GM19438 (cell line): ENCODE measurements at regions not wholly inside any gene's neighbourhood (a gene's known extent, or its start where the extent isn't known, plus 50 kb on each side); places are given as distances from the start of the nearest gene placed in this dataset.
"Not testable (repeated sequence)": the region's sequence is repeated elsewhere in the genome, so short reads cannot be mapped to it uniquely, and the experiment has no call there.

Source experiments
- ATAC-seq: cut with Tn5 transposase; IDR thresholded peaks from one replicate; pipeline ENCODE4 v1.9.1; 2021; ENCODE audit warnings: low read depth; ENCODE audit not compliant: unreplicated experiment

DNA sequence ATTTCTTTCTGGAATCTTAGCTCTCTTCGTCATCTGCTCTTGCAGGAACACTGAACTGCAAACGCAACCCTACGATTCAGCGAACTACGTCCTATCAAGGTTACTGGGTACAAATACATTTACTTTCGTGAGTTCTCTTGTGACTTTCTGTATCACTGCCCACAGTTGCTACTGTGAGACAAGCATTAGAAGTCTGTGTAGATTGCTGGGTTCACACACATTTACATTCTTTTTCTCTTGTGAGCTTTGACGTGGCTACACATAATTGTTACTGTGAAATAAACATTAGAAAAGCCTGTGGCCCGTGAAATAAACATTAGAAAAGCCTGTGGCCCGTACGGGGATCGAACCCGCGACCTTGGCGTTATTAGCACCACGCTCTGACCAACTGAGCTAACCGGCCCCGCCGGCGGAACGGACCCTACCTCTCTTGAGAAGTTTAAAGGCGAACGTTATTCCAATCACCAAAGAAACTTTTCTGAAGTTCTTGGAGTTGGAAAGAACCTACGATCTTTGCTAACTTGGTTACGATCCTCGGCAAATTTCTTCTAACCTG is 61.2 kb upstream of the ZNF322 start:
- ATAC-seq: not testable (repeated sequence)

DNA sequence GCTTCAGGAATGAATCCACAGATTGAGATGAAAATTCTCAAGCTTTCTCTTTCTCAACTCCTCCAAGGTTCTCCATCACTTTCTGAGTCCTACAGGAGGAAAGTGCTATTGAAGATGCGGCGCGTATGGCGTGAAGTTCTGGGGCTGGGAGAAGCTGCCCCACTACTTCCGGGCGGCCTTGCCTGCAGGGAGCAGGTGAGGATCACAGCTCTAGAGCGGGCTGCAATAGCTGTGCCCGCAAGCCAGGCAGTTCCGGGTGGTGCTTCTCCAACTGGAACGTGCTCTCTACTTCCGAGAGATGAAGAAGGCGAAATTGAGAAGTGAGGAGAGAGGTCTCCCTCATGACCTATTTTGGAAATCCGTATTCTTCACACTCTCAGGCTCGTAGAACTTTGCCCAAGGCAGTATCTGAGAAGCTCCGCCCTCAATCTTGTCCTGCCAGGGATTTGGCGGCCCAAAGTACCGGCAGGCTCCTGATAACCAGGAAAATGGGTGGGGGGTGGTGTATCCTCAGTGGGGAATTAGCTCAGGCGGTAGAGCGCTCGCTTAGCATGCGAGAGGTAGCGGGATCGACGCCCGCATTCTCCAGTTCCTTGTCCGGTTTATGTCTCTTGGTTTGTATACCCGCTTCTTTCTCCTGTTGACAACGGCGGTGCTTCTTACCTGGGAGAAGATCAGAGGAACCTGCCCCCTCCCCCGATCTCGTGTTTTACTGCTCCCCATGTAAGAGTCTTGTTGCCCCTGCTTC is 70.6 kb upstream of the ZNF322 start:
- not testable (repeated sequence) for ATAC-seq

DNA sequence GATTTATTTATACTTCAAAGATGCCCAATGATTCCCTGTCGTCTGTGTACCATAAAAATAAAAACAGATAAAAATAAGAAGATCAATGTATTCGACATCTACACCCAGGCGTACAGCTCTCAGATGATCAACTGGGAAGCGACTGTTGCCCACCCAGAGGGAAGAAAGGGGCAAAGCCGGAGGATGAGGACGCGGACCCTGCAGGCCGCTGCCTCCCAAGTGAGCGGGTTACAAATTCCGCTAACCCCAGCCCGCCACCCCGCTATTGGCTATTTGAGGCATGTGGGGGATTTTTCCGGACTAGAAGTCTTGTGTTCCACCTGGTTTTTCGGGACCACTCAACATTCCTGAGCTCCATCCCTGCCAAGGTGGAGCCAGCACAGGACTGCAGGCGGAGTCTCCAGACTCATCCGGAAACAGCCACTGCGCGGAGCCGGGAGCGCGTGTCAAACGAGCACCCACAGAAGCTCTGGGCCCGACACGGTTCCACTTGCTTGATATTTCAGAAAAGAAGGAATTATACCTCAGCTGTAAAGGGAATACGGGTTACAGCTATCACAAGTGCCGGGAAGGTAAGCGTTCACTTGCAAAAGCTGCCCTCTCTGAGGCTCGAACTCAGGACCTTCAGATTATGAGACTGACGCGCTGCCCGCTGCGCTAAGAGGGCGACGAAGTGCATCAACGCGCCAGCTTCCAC is 75.4 kb upstream of the ZNF322 start:
- ATAC-seq: not testable (repeated sequence)

DNA sequence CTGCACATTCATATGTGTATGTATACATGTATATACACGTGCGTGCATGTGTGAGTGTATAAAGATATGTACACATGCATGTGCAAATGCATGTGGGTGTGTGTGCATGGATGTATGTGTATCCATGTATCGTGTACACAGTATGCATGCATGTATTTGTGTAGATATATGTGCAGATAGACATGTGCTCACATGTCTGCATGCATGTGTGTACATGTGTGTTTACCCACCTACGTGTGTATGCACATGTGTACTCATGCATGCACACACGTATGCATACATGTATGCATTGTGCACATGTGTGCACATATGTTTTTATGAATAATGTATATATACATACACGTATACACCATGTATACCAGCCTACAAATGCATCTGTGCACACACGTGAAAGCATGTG is 80.3 kb upstream of the ZNF322 start:
- ATAC-seq: no peak

DNA sequence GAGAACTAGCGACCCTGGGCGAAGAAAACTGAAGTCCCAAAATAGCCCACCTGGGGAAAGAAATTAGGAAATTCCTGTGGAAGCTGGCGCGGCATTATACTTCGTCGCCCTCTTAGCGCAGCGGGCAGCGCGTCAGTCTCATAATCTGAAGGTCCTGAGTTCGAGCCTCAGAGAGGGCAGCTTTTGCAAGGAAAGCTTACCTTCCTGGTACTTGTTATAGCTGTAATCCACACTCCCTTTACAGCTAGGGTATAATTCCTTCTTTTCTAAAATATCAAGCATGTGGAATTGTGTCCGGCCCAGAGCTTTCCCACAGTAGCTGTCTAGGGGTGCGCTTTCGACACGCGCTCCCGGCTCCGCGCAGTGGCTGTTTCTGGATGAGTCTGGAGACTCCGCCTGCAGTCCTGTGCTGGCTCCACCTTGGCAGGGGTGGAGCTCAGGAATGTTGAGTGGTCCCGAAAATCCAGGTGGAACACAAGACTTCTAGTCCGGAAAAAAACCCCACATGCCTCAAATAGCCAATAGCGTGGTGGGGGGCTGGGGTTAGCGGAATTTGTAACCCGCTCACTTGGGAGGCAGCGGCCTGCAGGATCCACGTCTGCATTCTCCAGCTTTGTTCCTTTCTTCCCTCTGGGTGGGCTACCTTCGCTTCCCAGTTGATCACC is 83.7 kb upstream of the ZNF322 start:
- ATAC-seq: no peak

DNA sequence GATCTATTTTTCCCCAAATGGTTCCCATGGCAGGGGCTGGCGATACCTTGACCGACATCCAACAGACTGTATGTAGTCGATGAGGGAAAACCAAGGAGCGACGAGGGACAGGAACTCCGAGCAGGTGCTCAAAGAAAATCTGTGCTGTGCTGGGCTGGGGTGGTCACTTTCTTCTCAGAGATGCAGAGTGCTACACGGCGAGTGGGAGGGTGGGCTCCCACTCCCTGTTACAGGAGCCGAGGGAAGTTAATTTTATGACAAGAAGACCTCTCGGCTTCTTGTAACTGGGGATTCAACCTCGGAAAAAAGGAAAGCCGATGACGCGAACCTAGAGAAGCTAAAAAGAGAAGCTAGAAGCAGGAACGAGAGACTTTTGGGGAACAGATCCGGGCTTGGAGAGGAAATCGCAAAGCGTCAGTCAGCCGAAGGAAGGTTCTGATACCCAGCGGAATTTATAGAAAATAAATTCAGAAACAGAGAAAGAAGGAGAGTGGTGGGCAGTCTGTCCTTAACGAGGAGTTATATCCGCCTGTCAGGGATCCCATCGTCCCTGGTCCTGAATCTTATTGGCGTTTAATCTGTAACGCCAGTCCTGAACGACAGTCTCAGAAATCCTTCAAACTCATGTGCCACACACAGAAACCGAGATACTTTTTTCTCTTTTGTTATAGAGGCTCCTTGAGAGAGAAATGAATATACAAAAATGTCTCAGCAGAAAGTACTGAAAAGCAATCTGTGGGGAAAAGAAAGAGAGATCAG is 84.6 kb upstream of the ZNF322 start:
- no peak for ATAC-seq

DNA sequence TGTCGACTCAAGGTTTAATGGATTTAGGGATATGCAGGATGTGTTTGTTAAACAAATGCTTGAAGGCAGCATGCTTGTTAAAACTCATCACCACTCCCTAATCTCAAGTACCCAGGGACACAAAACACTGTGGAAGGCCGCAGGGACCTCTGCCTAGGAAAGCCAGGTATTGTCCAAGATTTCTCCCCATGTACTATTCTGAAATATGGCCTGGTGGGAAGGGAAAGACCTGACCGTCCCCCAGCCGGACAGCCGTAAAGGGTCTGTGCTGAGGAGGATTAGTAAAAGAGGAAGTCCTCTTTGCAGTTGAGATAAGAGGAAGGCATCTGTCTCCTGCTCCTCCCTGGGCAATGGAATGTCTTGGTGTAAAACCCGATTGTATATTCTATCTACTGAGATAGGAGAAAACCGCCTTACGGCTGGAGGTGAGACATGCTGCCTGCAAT is 85.3 kb upstream of the ZNF322 start:
- ATAC-seq: not testable (repeated sequence)

DNA sequence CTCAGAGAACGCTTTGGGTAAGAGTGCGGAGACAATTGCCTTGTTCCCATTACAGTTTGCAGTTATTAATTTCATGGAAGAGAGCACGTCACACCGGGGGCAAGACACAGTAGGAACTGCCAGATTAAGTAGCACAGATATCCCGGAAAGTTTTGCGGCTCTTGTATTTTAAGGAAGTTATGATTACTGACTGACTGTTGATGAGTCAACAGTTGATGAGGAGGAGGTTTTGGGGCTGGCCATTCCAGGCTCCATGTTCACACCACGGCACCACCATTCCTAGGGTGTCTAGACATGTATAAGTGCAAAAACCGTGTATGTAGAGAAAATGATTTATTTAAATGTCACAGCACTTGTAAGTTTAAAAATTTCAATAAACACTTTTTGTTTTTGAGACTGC is 86.4 kb upstream of the ZNF322 start:
- not testable (repeated sequence) for ATAC-seq

DNA sequence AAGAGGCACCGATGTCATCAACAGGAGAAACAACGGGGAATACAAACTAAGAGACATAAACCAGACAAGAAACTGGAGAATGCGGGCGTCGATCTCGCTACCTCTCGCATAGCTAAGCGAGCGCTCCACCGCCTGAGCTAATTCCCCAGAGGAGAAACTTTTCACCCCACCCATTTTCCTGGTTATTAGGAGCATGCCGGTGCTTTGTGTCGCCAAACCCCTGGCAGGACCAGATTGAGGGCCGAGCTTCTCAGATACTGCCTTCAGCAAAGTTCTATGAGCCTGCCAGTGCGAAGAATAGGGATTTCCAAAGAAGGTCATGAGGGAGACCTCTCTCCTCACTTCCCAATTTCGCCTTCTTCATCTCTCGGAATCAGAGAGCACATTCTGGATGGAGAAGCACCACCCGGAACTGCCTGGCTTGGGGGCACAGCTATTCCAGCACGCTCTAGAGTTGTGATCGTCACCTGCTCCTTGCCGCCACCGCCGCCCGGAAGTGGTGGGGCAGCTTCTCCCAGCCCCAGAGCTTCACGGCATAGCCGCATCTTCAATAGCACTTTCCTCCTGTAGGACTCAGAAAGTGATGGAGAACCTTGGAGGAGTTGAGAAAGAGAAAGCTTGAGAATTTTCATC is 89.7 kb upstream of the ZNF322 start:
- not testable (repeated sequence) for ATAC-seq

DNA sequence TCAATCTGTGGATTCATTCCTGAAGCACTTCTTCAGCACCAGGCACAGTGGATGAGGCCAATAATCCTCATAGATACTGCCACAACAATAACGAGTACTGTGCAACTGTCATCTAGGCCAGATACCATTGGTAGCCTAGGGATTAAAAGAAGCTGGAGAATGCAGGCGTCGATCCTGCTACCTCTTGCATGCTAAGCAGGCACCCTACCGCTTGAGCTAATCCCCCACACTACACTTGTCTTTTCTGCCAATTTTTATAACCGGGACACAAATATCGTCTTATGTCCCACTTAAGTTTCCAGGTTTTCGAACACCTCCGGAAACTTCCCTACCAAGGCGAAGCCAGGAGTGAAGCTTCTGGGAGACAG is 90.2 kb upstream of the ZNF322 start:
- ATAC-seq: not testable (repeated sequence)

DNA sequence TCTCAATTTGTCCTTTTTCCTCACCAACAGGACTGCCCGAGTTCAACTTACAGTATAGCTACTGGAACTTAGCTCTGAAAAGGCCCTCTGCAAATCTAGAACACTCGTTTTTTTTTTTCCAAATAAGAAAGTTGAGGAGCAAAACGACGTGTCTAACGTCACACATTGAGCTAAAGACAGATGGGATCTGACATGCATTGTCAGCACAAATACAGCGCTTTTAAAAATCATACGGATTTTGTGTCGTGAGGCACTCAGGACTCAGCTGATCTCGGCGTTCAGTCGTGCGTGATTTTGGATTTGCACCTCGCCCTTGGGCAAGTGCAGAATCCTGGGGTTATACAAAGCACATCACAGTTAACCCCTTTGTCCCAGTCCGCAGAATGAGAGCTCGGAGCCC is 94.7 kb upstream of the ZNF322 start:
- no peak for ATAC-seq

DNA sequence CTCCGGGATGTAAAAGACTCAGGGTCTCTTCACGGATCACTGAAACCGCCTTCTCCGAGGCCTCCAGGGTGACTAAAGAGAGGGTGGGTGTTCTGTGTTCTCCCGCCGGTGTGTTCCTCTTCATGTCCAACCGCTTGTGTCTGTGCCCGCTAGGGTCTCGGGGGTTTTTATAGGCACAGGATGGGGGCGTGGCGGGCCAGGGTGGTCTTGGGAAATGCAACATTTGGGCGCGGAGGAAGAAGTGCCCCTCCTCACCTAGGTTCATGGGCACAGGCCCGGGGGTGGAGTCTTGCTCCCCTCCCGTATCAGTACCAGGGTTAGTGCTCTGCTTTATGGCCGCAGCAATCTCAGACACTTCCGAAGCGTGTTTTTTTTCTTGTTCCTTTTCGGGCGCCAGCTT is 95.3 kb upstream of the ZNF322 start:
- ATAC-seq: not testable (repeated sequence)

DNA sequence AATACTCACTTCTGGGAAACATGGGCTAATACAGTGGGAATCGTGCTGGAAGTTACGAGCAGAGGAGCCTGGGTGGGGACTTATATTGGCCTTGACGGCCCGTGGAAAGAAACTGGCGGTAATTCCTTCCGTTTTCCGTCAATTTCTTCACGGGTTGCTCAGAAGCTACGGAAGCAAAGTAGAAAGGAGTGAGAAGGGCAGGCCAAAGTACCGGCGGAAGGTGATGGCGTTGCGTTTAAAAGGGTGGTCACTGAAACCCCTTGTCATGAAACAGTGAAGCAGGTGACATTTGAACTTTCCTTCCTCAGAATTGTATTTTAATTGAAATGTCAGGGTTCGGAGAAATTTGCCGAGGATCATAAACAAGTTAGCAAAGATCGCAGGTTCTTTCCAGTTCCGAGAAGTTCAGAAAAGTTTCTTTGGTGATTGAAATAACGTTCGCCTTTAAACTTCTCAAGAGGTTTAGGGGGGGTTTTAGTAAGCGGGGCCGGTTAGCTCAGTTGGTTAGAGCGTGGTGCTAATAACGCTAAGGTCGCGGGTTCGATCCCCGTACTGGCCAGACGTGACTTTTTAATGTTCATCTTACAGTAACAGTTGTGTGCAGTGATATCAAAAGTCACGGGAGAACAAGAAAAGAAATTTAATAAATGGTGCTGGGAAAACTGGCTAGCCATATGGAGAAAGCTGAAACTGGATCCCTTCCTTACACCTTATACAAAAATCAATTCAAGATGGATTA is 96.7 kb upstream of the ZNF322 start:
- ATAC-seq: not testable (repeated sequence)

DNA sequence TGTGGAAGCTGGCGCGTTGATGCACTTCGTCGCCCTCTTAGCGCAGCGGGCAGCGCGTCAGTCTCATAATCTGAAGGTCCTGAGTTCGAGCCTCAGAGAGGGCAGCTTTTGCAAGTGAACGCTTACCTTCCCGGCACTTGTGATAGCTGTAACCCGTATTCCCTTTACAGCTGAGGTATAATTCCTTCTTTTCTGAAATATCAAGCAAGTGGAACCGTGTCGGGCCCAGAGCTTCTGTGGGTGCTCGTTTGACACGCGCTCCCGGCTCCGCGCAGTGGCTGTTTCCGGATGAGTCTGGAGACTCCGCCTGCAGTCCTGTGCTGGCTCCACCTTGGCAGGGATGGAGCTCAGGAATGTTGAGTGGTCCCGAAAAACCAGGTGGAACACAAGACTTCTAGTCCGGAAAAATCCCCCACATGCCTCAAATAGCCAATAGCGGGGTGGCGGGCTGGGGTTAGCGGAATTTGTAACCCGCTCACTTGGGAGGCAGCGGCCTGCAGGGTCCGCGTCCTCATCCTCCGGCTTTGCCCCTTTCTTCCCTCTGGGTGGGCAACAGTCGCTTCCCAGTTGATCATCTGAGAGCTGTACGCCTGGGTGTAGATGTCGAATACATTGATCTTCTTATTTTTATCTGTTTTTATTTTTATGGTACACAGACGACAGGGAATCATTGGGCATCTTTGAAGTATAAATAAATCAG is 106.8 kb upstream of the ZNF322 start:
- not testable (repeated sequence) for ATAC-seq

DNA sequence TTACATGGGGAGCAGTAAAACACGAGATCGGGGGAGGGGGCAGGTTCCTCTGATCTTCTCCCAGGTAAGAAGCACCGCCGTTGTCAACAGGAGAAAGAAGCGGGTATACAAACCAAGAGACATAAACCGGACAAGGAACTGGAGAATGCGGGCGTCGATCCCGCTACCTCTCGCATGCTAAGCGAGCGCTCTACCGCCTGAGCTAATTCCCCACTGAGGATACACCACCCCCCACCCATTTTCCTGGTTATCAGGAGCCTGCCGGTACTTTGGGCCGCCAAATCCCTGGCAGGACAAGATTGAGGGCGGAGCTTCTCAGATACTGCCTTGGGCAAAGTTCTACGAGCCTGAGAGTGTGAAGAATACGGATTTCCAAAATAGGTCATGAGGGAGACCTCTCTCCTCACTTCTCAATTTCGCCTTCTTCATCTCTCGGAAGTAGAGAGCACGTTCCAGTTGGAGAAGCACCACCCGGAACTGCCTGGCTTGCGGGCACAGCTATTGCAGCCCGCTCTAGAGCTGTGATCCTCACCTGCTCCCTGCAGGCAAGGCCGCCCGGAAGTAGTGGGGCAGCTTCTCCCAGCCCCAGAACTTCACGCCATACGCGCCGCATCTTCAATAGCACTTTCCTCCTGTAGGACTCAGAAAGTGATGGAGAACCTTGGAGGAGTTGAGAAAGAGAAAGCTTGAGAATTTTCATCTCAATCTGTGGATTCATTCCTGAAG is 111.6 kb upstream of the ZNF322 start:
- ATAC-seq: not testable (repeated sequence)

DNA sequence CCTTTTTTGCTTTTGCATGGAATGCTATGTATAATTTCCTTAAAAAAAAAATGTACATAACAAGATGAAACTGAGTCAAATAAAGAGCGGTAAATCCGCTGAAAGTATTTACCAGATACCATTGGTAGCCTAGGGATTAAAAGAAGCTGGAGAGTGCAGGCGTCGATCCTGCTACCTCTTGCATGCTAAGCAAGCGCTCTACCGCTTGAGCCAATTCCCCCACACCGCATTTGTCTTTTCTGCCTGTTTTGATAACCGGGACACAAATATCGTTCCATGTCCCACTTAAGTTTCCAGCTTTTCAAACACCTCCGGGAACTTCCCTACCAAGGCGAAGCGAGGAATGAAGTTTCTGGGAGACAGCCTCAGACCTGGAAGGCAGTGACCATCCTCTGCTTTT is 113.9 kb upstream of the ZNF322 start:
- not testable (repeated sequence) for ATAC-seq

DNA sequence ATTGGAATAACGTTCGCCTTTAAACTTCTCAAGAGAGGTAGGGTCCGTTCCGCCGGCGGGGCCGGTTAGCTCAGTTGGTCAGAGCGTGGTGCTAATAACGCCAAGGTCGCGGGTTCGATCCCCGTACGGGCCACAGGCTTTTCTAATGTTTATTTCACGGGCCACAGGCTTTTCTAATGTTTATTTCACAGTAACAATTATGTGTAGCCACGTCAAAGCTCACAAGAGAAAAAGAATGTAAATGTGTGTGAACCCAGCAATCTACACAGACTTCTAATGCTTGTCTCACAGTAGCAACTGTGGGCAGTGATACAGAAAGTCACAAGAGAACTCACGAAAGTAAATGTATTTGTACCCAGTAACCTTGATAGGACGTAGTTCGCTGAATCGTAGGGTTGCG is 121.0 kb upstream of the ZNF322 start:
- ATAC-seq: not testable (repeated sequence)
